ENCODE measurements at regions not wholly inside any gene's neighbourhood (a gene's known extent, or its start where the extent isn't known, plus 50 kb on each side); places are given as distances from the start of the nearest gene placed in this dataset.

GRCh38 chr3:144466114-144466513 is 494.5 kb downstream of the DIPK2A start (continued):
- no peak for TF ChIP-seq REST (IDR thresholded peaks at IDR 0.05; ENCODE audit: unreplicated experiment)
- TF ChIP-seq NANOG (IDR thresholded peaks at IDR 0.05; ENCODE audit: borderline replicate concordance) = no peak
- no peak for TF ChIP-seq STAT1 (IDR thresholded peaks at IDR 0.05; ENCODE audit: unreplicated experiment)
- TF ChIP-seq ZNF331 (CRISPR knock-in tag; IDR thresholded peaks at IDR 0.05; ENCODE audit: low read depth) = no peak

GRCh38 chr3:144466540-144466939 is 494.9 kb downstream of the DIPK2A start:
- Mint-ChIP-seq H3K4me3 (no peak overlapping the region), H3K9me3 (no peaks in the 10 kb centered on the region), H3K4me1 (peaks cover 26% of the 10 kb centered on the region), H3K36me3 (ENCODE audit: low read depth) (no peaks in the 10 kb centered on the region), H3K27me3 (ENCODE audit: insufficient read depth, low read depth, poor library complexity) (no peaks in the 10 kb centered on the region), H3K27ac (0 out of 2 replicates have a peak overlapping the region, but pooled peaks have one; percentile 76)
- no peak overlapping the region for H3K27ac ChIP-seq (ENCODE audit: low read depth)
- H3K4me3 ChIP-seq = no peak overlapping the region
- no peak overlapping the region for H2AFZ ChIP-seq
- no peak overlapping the region for H3K4me2 ChIP-seq
- no peaks in the 10 kb centered on the region for H3K79me2 ChIP-seq (replicated peaks; ENCODE audit: insufficient read depth)
- no peaks in the 10 kb centered on the region for H3K9me2 ChIP-seq (ENCODE audit: insufficient read depth)
- H4K20me1 ChIP-seq (replicated peaks; ENCODE audit: insufficient read depth) = no peaks in the 10 kb centered on the region
- ATAC-seq (no peak), DNase-seq (ENCODE audit: low spot score) (no peak)
- no peaks in the 10 kb centered on the region for H3K27me3 ChIP-seq (ENCODE audit: insufficient read depth)
- H3K36me3 ChIP-seq (ENCODE audit: insufficient read depth) = no peaks in the 10 kb centered on the region
- H3F3A ChIP-seq (replicated peaks; ENCODE audit: low read depth) = no peaks in the 10 kb centered on the region
- H3K4me1 ChIP-seq (ENCODE audit: insufficient read depth) = peaks cover 5% of the 10 kb centered on the region
- no peak for TF ChIP-seq CREB1 (CRISPR knock-in tag; IDR thresholded peaks at IDR 0.05; ENCODE audit: low read depth)
- no peak for TF ChIP-seq CTCF (conservative IDR thresholded peaks at IDR 0.05; ENCODE audit: low read depth in 2 of 2)
- no peak for TF ChIP-seq POLR2AphosphoS5 (IDR thresholded peaks at IDR 0.05; ENCODE audit: low read depth)
- TF ChIP-seq ZNF331 (CRISPR knock-in tag; IDR thresholded peaks at IDR 0.05; ENCODE audit: low read depth) = no peak
- no peak for TF ChIP-seq JUNB (IDR thresholded peaks at IDR 0.05; ENCODE audit: unreplicated experiment)
- no peak for TF ChIP-seq ZNF462 (CRISPR knock-in tag; IDR thresholded peaks at IDR 0.05)
- TF ChIP-seq, protein P1, sequence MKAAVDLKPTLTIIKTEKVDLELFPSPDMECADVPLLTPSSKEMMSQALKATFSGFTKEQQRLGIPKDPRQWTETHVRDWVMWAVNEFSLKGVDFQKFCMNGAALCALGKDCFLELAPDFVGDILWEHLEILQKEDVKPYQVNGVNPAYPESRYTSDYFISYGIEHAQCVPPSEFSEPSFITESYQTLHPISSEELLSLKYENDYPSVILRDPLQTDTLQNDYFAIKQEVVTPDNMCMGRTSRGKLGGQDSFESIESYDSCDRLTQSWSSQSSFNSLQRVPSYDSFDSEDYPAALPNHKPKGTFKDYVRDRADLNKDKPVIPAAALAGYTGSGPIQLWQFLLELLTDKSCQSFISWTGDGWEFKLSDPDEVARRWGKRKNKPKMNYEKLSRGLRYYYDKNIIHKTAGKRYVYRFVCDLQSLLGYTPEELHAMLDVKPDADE (IDR thresholded peaks at IDR 0.05) = no peak
- no peak for TF ChIP-seq EZH2 (IDR thresholded peaks at IDR 0.05; ENCODE audit: low read depth, unreplicated experiment)
- TF ChIP-seq STAT1 (IDR thresholded peaks at IDR 0.05; ENCODE audit: unreplicated experiment) = no peak
- no peak for TF ChIP-seq NANOG (IDR thresholded peaks at IDR 0.05; ENCODE audit: borderline replicate concordance)
- TF ChIP-seq EZH2phosphoT487 (IDR thresholded peaks at IDR 0.05; ENCODE audit: unreplicated experiment) = no peak
- TF ChIP-seq ZNF114 (CRISPR knock-in tag; IDR thresholded peaks at IDR 0.05) = no peak
